H9 (cell line): ENCODE measurements at regions not wholly inside any gene's neighbourhood (a gene's known extent, or its start where the extent isn't known, plus 50 kb on each side); places are given as distances from the start of the nearest gene placed in this dataset.

Experiments used
- DNase-seq: peaks from one replicate; pipeline ENCODE4 v3.0.0-alpha.2; 2017
- H2AFZ ChIP-seq: one replicate; pipeline ENCODE4 v1.6.1; 2013; ENCODE audit warnings: mild to moderate bottlenecking, low read length, control low read depth, moderate library complexity
- H2AK5ac ChIP-seq: 2 replicates; pipeline ENCODE4 v1.6.1; 2013; ENCODE audit warnings: low read length, control low read depth, mixed read lengths; ENCODE audit not compliant: insufficient read length
- H2BK120ac ChIP-seq: one replicate; pipeline ENCODE4 v1.6.1; 2013; ENCODE audit warnings: low read depth, mild to moderate bottlenecking, low read length, control low read depth, inconsistent platforms; ENCODE audit not compliant: poor library complexity, severe bottlenecking
- H2BK12ac ChIP-seq: 2 replicates; pipeline ENCODE4 v1.6.1; 2013; ENCODE audit warnings: low read length, control low read depth, mixed read lengths, low read depth; ENCODE audit not compliant: insufficient read length
- H2BK15ac ChIP-seq: 2 replicates; pipeline ENCODE4 v1.6.1; 2013; ENCODE audit warnings: low read depth, low read length, control low read depth
- H2BK20ac ChIP-seq: one replicate; pipeline ENCODE4 v1.6.1; 2013; ENCODE audit warnings: low read depth, mild to moderate bottlenecking, low read length, control low read depth, inconsistent platforms; ENCODE audit not compliant: poor library complexity, severe bottlenecking
- H2BK5ac ChIP-seq: 2 replicates; pipeline ENCODE4 v1.6.1; 2013; ENCODE audit warnings: low read length, control low read depth, mixed read lengths; ENCODE audit not compliant: insufficient read length
- H3K14ac ChIP-seq: 2 replicates; pipeline ENCODE4 v1.6.1; 2013; ENCODE audit warnings: low read length, control low read depth; ENCODE audit not compliant: insufficient read depth
- H3K18ac ChIP-seq: 2 replicates; pipeline ENCODE4 v1.6.1; 2013; ENCODE audit warnings: low read depth, mild to moderate bottlenecking, mixed read lengths, low read length, control low read depth; ENCODE audit not compliant: insufficient read length
- H3K23ac ChIP-seq: 2 replicates; pipeline ENCODE4 v1.6.1; 2013; ENCODE audit warnings: low read length, control low read depth, mixed read lengths, low read depth; ENCODE audit not compliant: insufficient read length
- H3K23me2 ChIP-seq: 2 replicates; pipeline ENCODE4 v1.6.1; 2013; ENCODE audit warnings: low read depth, mild to moderate bottlenecking, mixed read lengths, low read length, control low read depth; ENCODE audit not compliant: insufficient read length, poor library complexity, severe bottlenecking
- H3K27ac ChIP-seq: 2 replicates; pipeline ENCODE4 v1.5.1; 2013; ENCODE audit warnings: low read length, control low read depth, mixed read lengths, low read depth; ENCODE audit not compliant: insufficient read length
- H3K27me3 ChIP-seq: 2 replicates; pipeline ENCODE4 v1.6.1; 2013; ENCODE audit warnings: low read length, control low read depth, inconsistent platforms; ENCODE audit not compliant: insufficient read depth
- H3K4ac ChIP-seq: 2 replicates; pipeline ENCODE4 v1.6.1; 2013; ENCODE audit warnings: low read depth, mild to moderate bottlenecking, control low read depth, inconsistent platforms, low read length, moderate library complexity
- H3K4me1 ChIP-seq: 2 replicates; pipeline ENCODE4 v1.6.1; 2013; ENCODE audit warnings: low read length, control low read depth, inconsistent platforms; ENCODE audit not compliant: insufficient read depth
- H3K4me2 ChIP-seq: 2 replicates; pipeline ENCODE4 v1.6.1; 2013; ENCODE audit warnings: low read length, control low read depth, mixed read lengths; ENCODE audit not compliant: insufficient read length, insufficient read depth
- H3K56ac ChIP-seq: 2 replicates; pipeline ENCODE4 v1.6.1; 2013; ENCODE audit warnings: low read depth, mild to moderate bottlenecking, mixed read lengths, low read length, control low read depth; ENCODE audit not compliant: insufficient read length
- H3K79me1 ChIP-seq: 2 replicates; pipeline ENCODE4 v1.6.1; 2013; ENCODE audit warnings: low read depth, mild to moderate bottlenecking, moderate library complexity, low read length, control low read depth, inconsistent platforms; ENCODE audit not compliant: insufficient read depth, poor library complexity, severe bottlenecking
- H3K79me2 ChIP-seq: 2 replicates; pipeline ENCODE4 v1.6.1; 2013; ENCODE audit warnings: low read length, control low read depth, inconsistent platforms; ENCODE audit not compliant: insufficient read depth
- H3K9ac ChIP-seq: 2 replicates; pipeline ENCODE4 v1.6.1; 2013; ENCODE audit warnings: low read length, control low read depth, mixed read lengths; ENCODE audit not compliant: insufficient read length; ENCODE audit errors: extremely low read depth
- H3K9me3 ChIP-seq: one replicate; pipeline ENCODE4 v1.6.1; 2013; ENCODE audit warnings: low read depth, low read length, inconsistent platforms; ENCODE audit not compliant: control insufficient read depth
- H3T11ph ChIP-seq: one replicate; pipeline ENCODE4 v1.6.1; 2013; ENCODE audit warnings: mild to moderate bottlenecking, low read length, control low read depth, inconsistent platforms
- H4K20me1 ChIP-seq: one replicate; pipeline ENCODE4 v1.6.1; 2013; ENCODE audit not compliant: control insufficient read depth, insufficient read length, insufficient read depth
- H4K5ac ChIP-seq: 2 replicates; pipeline ENCODE4 v1.6.1; 2013; ENCODE audit warnings: low read depth, mild to moderate bottlenecking, mixed read lengths, low read length, control low read depth; ENCODE audit not compliant: insufficient read length
- H4K8ac ChIP-seq: replicated peaks from 2 replicates; pipeline ENCODE4 v1.6.1; 2013; ENCODE audit warnings: low read length, control low read depth, mixed read lengths, low read depth; ENCODE audit not compliant: insufficient read length
- H4K91ac ChIP-seq: 2 replicates; pipeline ENCODE4 v1.6.1; 2013; ENCODE audit warnings: low read depth, mild to moderate bottlenecking, moderate library complexity, mixed read lengths, low read length, control low read depth; ENCODE audit not compliant: insufficient read length
- H3K27ac Mint-ChIP-seq, 3 experiments: 2 replicates in 2 of 3; 3 replicates in 1 of 3; pipeline ENCODE4 v1.8.0; 2020 to 2021; ENCODE audit warnings: mixed read lengths in 3 of 3, mild to moderate bottlenecking in 1 of 3, moderate library complexity in 1 of 3
- H3K27me3 Mint-ChIP-seq: 2 replicates; pipeline ENCODE4 v1.8.0; 2021; ENCODE audit warnings: low read depth, mild to moderate bottlenecking, moderate library complexity, mixed read lengths
- H3K36me3 Mint-ChIP-seq, 3 experiments: 2 replicates in 2 of 3; 3 replicates in 1 of 3; pipeline ENCODE4 v1.8.0; 2020 to 2021; ENCODE audit warnings: low read depth in 3 of 3, mixed read lengths in 3 of 3; ENCODE audit not compliant: insufficient read depth in 1 of 3
- H3K4me1 Mint-ChIP-seq, 2 experiments: 2 replicates each; pipeline ENCODE4 v1.8.0; 2020; ENCODE audit warnings: mixed read lengths in 2 of 2
- H3K4me3 Mint-ChIP-seq, 2 experiments: 2 replicates in 1 of 2; 3 replicates in 1 of 2; pipeline ENCODE4 v1.8.0; 2020 to 2021; ENCODE audit warnings: mild to moderate bottlenecking in 2 of 2, mixed read lengths in 2 of 2, moderate library complexity in 1 of 2
- H3K9me3 Mint-ChIP-seq, 2 experiments: 2 replicates in 1 of 2; 3 replicates in 1 of 2; pipeline ENCODE4 v1.8.0; 2020; ENCODE audit warnings: mild to moderate bottlenecking in 2 of 2, mixed read lengths in 2 of 2, moderate library complexity in 1 of 2
- WGBS: extraction: QIAGEN DNeasy Blood & Tissue Kit; methylation state at CpG from one replicate; pipeline ENCODE4 v1.1.7; 2013; ENCODE audit warnings: missing lambda C conversion rate, low lambda C conversion rate, mixed read lengths; ENCODE audit not compliant: insufficient read length; ENCODE audit errors: extremely low coverage; 5-methylcytosine and 5-hydroxymethylcytosine counted together
- TF ChIP-seq, protein P1 (sequence below): fragments of 200-600 bp; sonication (generic); conservative IDR thresholded peaks from 3 replicates; pipeline ENCODE4 v1.8.0; 2021; ENCODE audit warnings: antibody characterized with exemption, mild to moderate bottlenecking

DNA sequence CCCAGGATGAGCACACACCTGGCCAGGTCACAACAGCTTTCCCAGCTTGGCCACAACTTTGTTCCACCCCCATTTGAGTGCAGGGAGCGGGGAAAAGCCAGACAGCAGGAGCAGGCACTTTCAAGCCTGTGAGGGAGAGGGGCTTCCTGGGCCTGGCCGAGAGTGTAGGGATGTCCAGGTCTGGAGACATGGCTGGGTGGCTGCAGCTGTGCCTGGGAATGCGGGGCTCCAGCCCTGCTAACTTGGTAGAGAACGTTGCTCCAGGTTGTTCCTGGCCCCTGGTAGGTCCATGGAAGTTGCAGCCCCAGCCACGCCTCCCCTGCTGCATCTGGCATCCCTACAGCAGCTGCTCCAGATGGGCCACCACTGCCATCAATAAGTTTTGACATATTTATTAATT lies 738.5 kb downstream of the SLC6A15 start:
- Histone ChIP-seq H2AFZ (no peak overlapping the region), H2BK5ac (no peak overlapping the region), H3K18ac (no peak overlapping the region), H2BK120ac (no peak overlapping the region), H3K56ac (no peak overlapping the region), H3K4ac (no peak overlapping the region), H3T11ph (no peak overlapping the region), H3K23me2 (no peaks in the 10 kb centered on the region), H3K4me2 (no peak overlapping the region), H3K27me3 (no peaks in the 10 kb centered on the region), H2AK5ac (no peak overlapping the region), H2BK12ac (no peak overlapping the region), H3K23ac (no peak overlapping the region), H3K79me2 (no peaks in the 10 kb centered on the region), H3K14ac (0 out of 2 replicates have a peak overlapping the region, but pooled peaks have one; percentile 43), H4K5ac (no peak overlapping the region), H4K8ac (no peak overlapping the region), H3K9me3 (no peaks in the 10 kb centered on the region), H3K9ac (no peak overlapping the region), H3K4me1 (no peaks in the 10 kb centered on the region), H2BK20ac (no peak overlapping the region), H3K79me1 (no peaks in the 10 kb centered on the region), H4K20me1 (no peaks in the 10 kb centered on the region), H3K27ac (no peak overlapping the region), H4K91ac (no peak overlapping the region), H2BK15ac (no peak overlapping the region)
- no peak overlapping the region for H3K4me3 Mint-ChIP-seq
- TF ChIP-seq, protein P1, sequence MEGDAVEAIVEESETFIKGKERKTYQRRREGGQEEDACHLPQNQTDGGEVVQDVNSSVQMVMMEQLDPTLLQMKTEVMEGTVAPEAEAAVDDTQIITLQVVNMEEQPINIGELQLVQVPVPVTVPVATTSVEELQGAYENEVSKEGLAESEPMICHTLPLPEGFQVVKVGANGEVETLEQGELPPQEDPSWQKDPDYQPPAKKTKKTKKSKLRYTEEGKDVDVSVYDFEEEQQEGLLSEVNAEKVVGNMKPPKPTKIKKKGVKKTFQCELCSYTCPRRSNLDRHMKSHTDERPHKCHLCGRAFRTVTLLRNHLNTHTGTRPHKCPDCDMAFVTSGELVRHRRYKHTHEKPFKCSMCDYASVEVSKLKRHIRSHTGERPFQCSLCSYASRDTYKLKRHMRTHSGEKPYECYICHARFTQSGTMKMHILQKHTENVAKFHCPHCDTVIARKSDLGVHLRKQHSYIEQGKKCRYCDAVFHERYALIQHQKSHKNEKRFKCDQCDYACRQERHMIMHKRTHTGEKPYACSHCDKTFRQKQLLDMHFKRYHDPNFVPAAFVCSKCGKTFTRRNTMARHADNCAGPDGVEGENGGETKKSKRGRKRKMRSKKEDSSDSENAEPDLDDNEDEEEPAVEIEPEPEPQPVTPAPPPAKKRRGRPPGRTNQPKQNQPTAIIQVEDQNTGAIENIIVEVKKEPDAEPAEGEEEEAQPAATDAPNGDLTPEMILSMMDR, result no peak
- WGBS, result no CpG with 5 or more reads among the region's 5 CpGs
- no peaks in the 10 kb centered on the region for H3K36me3 Mint-ChIP-seq
- no peak overlapping the region for H3K27ac Mint-ChIP-seq
- no peaks in the 10 kb centered on the region for H3K4me1 Mint-ChIP-seq
- no peaks in the 10 kb centered on the region; the same call in 1 of the 2 replicates for H3K27me3 Mint-ChIP-seq
- no peaks in the 10 kb centered on the region for H3K9me3 Mint-ChIP-seq
- no peak for DNase-seq
